HCT116 (cell line): ENCODE measurements at regions not wholly inside any gene's neighbourhood (a gene's known extent, or its start where the extent isn't known, plus 50 kb on each side); places are given as distances from the start of the nearest gene placed in this dataset.

Source experiments
- ATAC-seq: fragments of 200-7000 bp; cut with Tn5 transposase; 2 replicates; pipeline ENCODE4 v1.9.1; 2020; ENCODE audit warnings: mild to moderate bottlenecking, moderate library complexity
- BruUV-seq: library from RNA; stranded (reverse); fragments of 400-500 nt; replicated peaks from 2 replicates; lab custom pipeline; 2021; lab: Mats Ljungman, UMichigan
- CTCF ChIA-PET: fragments of 300-600 bp; sonication (Branson Sonifier 250); formaldehyde crosslinking; loops from one replicate; lab custom pipeline; 2021; ENCODE audit warnings: antibody characterized with exemption; lab: Charles Lee
- POLR2A ChIA-PET: fragments of 300-600, 350-600 bp; sonication (Branson Sonifier 250); formaldehyde crosslinking; loops from one replicate; lab custom pipeline; 2021; ENCODE audit warnings: antibody characterized with exemption; lab: Charles Lee
- RAD21 ChIA-PET, 2 experiments: fragments of 300-600 bp; sonication (Branson Sonifier 250); formaldehyde crosslinking; loops; one replicate each; lab custom pipeline; 2023; ENCODE audit warnings: low total read pairs in 2 of 2; ENCODE audit not compliant: uncharacterized antibody in 2 of 2, unreplicated experiment in 2 of 2, low non-redundant PET in 1 of 2; lab: Charles Lee
- DNase-seq: peaks from one replicate; pipeline ENCODE4 v3.0.0-alpha.2; 2010; ENCODE audit warnings: low read depth, low spot score
- H2AFZ ChIP-seq: fragments of 200-600 bp; shearing (Covaris generic), sonication (generic); 2 replicates; pipeline ENCODE4 v1.6.1; 2017; ENCODE audit warnings: low read depth, mixed run types, mixed read lengths, antibody characterized with exemption, low read length; ENCODE audit not compliant: poor library complexity, severe bottlenecking
- H3K27ac ChIP-seq: 2 replicates; pipeline ENCODE4 v1.5.1; 2012; ENCODE audit warnings: low read depth, low read length
- H3K27me3 ChIP-seq: fragments of 200-600 bp; sonication (generic); 2 replicates; pipeline ENCODE4 v1.6.1; 2016; ENCODE audit warnings: mixed run types, low read length, mixed read lengths; ENCODE audit not compliant: insufficient read depth
- H3K36me3 ChIP-seq, 2 experiments: fragments of 200-500 bp in 1 of 2; fragments of 200-600 bp in 1 of 2; sonication (Bioruptor generic) in 1 of 2; sonication (generic) in 1 of 2; 2 replicates each; pipeline versions ENCODE4 v1.5.1 to v1.6.1; 2014 to 2016; ENCODE audit warnings: low read length in 2 of 2, inconsistent platforms in 1 of 2, mixed read lengths in 1 of 2, mixed run types in 1 of 2; ENCODE audit not compliant: insufficient read depth in 2 of 2, control insufficient read depth in 1 of 2
- H3K4me1 ChIP-seq, 2 experiments: fragments of 200-600 bp in 1 of 2; sonication (generic) in 1 of 2; 2 replicates each; pipeline versions ENCODE4 v1.5.1 to v1.6.1; 2012 to 2017; ENCODE audit warnings: low read length in 2 of 2, inconsistent platforms in 1 of 2, mild to moderate bottlenecking in 1 of 2, mixed read lengths in 1 of 2, mixed run types in 1 of 2, moderate library complexity in 1 of 2; ENCODE audit not compliant: insufficient read depth in 2 of 2, control insufficient read depth in 1 of 2
- H3K4me2 ChIP-seq: fragments of 200-600 bp; sonication (generic); 2 replicates; pipeline ENCODE4 v1.6.1; 2017; ENCODE audit warnings: mixed run types, low read length, mixed read lengths
- H3K4me3 ChIP-seq, 2 experiments: fragments of 200-600 bp in 1 of 2; sonication (generic) in 1 of 2; replicated peaks in 1 of 2; 2 replicates each; pipeline ENCODE4 v1.5.1; 2011 to 2016; ENCODE audit warnings: low read length in 2 of 2, control low read depth in 1 of 2, low read depth in 1 of 2, mild to moderate bottlenecking in 1 of 2, mixed read lengths in 1 of 2, mixed run types in 1 of 2
- H3K79me2 ChIP-seq: fragments of 200-600 bp; sonication (generic); 2 replicates; pipeline ENCODE4 v1.6.1; 2017; ENCODE audit warnings: mild to moderate bottlenecking, mixed run types, low read length, moderate library complexity, mixed read lengths; ENCODE audit not compliant: insufficient read depth
- H3K9ac ChIP-seq: fragments of 200-600 bp; sonication (generic); 2 replicates; pipeline ENCODE4 v1.6.1; 2016; ENCODE audit warnings: low read length, mixed read lengths
- H3K9me2 ChIP-seq: fragments of 200-600 bp; sonication (generic), shearing (Covaris generic); 2 replicates; pipeline ENCODE4 v1.6.1; 2017; ENCODE audit warnings: mixed run types, mild to moderate bottlenecking, moderate library complexity; ENCODE audit not compliant: insufficient read depth
- H3K9me3 ChIP-seq, 2 experiments: fragments of 200-500 bp in 1 of 2; fragments of 200-600 bp in 1 of 2; sonication (Bioruptor generic) in 1 of 2; sonication (generic) in 1 of 2; 2 replicates each; pipeline ENCODE4 v1.6.1; 2014 to 2017; ENCODE audit warnings: low read length in 2 of 2, mixed read lengths in 2 of 2, inconsistent platforms in 1 of 2, low read depth in 1 of 2, mild to moderate bottlenecking in 1 of 2, mixed run types in 1 of 2, moderate library complexity in 1 of 2; ENCODE audit not compliant: control insufficient read depth in 1 of 2, insufficient read depth in 1 of 2
- H4K20me1 ChIP-seq: fragments of 200-600 bp; sonication (generic), shearing (Covaris generic); 2 replicates; pipeline ENCODE4 v1.6.1; 2017; ENCODE audit warnings: mixed run types, mild to moderate bottlenecking, moderate library complexity; ENCODE audit not compliant: insufficient read depth
- ATF3 ChIP-seq: IDR thresholded peaks from 2 replicates; pipeline ENCODE4 v1.6.1; 2012
- EGR1 ChIP-seq: IDR thresholded peaks from 2 replicates; pipeline ENCODE4 v1.6.1; 2012; ENCODE audit warnings: low read depth
- EZH2 ChIP-seq: fragments of 200-600 bp; sonication (generic); IDR thresholded peaks from 2 replicates; pipeline ENCODE4 v1.6.1; 2017; ENCODE audit warnings: antibody characterized with exemption, mixed run types
- FOSL1 ChIP-seq: IDR thresholded peaks from 2 replicates; pipeline ENCODE4 v1.6.1; 2012; ENCODE audit warnings: low read depth
- RAD21 ChIP-seq: IDR thresholded peaks from 2 replicates; pipeline ENCODE4 v1.6.1; 2012; ENCODE audit warnings: low read depth, mild to moderate bottlenecking
- REST ChIP-seq: IDR thresholded peaks from 2 replicates; pipeline ENCODE4 v1.6.1; 2012; ENCODE audit warnings: low read depth
- SIN3A ChIP-seq: IDR thresholded peaks from 2 replicates; pipeline ENCODE4 v1.6.1; 2012; ENCODE audit warnings: low read depth
- ZFX ChIP-seq: fragments of 450-650 bp; IDR thresholded peaks from 2 replicates; pipeline ENCODE4 v1.6.1; 2017
- intact Hi-C: fragments of 100-400 bp; cut with micrococcal nuclease; formaldehyde crosslinking; loops from 2 replicates; pipeline ENCODE4 v1.10.0; 2022

DNA sequence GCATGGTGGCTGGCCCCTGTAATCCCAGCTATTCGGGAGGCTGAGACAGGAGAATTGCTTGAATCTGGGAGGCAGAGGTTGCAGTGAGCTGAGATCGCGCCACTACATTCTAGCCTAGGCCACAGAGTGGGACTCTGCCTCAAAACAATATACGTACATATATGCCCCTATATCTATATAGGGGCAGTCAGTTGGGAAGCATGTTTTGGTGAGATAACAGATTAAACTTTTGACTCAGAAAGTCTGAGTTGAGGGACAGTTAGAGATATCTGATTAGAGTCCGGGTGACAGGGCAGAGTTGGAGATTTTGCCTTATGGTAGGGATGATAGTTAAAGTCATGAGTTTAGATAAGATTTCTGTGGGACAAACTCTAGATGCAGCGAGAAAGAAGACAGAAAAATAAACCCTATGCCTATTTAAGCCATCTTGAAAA, 71.8 kb upstream of the ALDH1A1 start:
- intact Hi-C loops, result loop anchor here (5.0 kb wide), 3 partner anchors 78 to 167 kb away; no protein-coding TSS in a partner anchor
- Histone ChIP-seq H2AFZ (no peak overlapping the region), H3K9me2 (no peaks in the 10 kb centered on the region), H3K4me3 (no peak overlapping the region), H3K27me3 (no peaks in the 10 kb centered on the region), H3K4me1 (0 out of 4 replicates have a peak, but pooled peaks cover 0 to 4% of the 10 kb centered on the region in 2 experiments), H3K36me3 (no peaks in the 10 kb centered on the region), H3K79me2 (no peaks in the 10 kb centered on the region), H3K9me3 (no peaks in the 10 kb centered on the region), H3K4me2 (no peak overlapping the region), H4K20me1 (no peaks in the 10 kb centered on the region), H3K27ac (no peak overlapping the region), H3K9ac (no peak overlapping the region)
- no peak for DNase-seq
- ChIA-PET RAD21 (no interaction called here), CTCF (no interaction called here), POLR2A (no interaction called here)
- no TSS peak for BruUV-seq
- ATAC-seq, result no peak
- no peak for TF ChIP-seq SIN3A
- no peak for TF ChIP-seq EZH2
- TF ChIP-seq RAD21, result no peak
- TF ChIP-seq ATF3, result no peak
- TF ChIP-seq ZFX, result no peak
- TF ChIP-seq REST, result no peak
- no peak for TF ChIP-seq EGR1
- no peak for TF ChIP-seq FOSL1
